SU-DHL-6 (cell line): ENCODE measurements at regions not wholly inside any gene's neighbourhood (a gene's known extent, or its start where the extent isn't known, plus 50 kb on each side); places are given as distances from the start of the nearest gene placed in this dataset.
"Not testable (repeated sequence)": the region's sequence is repeated elsewhere in the genome, so short reads cannot be mapped to it uniquely, and the experiment has no call there.

Experiments used
- H2AFZ ChIP-seq: fragments of 200-600 bp; sonication (generic); 2 replicates; pipeline ENCODE4 v1.6.1; 2014; ENCODE audit warnings: low read depth, mild to moderate bottlenecking, moderate library complexity, mixed read lengths, antibody characterized with exemption, low read length; ENCODE audit not compliant: severe bottlenecking
- H3F3A ChIP-seq: fragments of 200-600 bp; shearing (Covaris generic); 2 replicates; pipeline ENCODE4 v1.6.0; 2016; ENCODE audit warnings: antibody characterized with exemption, mild to moderate bottlenecking; ENCODE audit not compliant: insufficient read depth
- H3K27ac ChIP-seq: fragments of 200-600 bp; sonication (generic); 2 replicates; pipeline ENCODE4 v1.5.1; 2016; ENCODE audit warnings: low read depth, mild to moderate bottlenecking, low read length, moderate library complexity, mixed read lengths
- H3K27me3 ChIP-seq: fragments of 200-600 bp; sonication (generic), shearing (Covaris generic); 2 replicates; pipeline ENCODE4 v1.6.0; 2014; ENCODE audit warnings: mild to moderate bottlenecking, low read length
- H3K36me3 ChIP-seq: fragments of 200-600 bp; sonication (generic); 2 replicates; pipeline ENCODE4 v1.6.1; 2014; ENCODE audit warnings: mild to moderate bottlenecking, low read length, mixed read lengths
- H3K4me2 ChIP-seq: fragments of 300-600, 200-600 bp; shearing (Covaris generic), sonication (generic); 2 replicates; pipeline ENCODE4 v1.6.0; 2014; ENCODE audit warnings: low read length, low read depth, mild to moderate bottlenecking; ENCODE audit not compliant: poor library complexity, severe bottlenecking
- H3K4me3 ChIP-seq: fragments of 200-600 bp; sonication (generic); 2 replicates; pipeline ENCODE4 v1.5.1; 2014; ENCODE audit warnings: antibody characterized with exemption, low read length, mild to moderate bottlenecking, mixed read lengths; ENCODE audit not compliant: insufficient read depth, poor library complexity, severe bottlenecking
- H3K79me2 ChIP-seq: fragments of 200-600 bp; sonication (generic); 2 replicates; pipeline ENCODE4 v1.6.1; 2014; ENCODE audit warnings: mild to moderate bottlenecking, low read length, moderate library complexity; ENCODE audit not compliant: insufficient read depth
- H3K9ac ChIP-seq: fragments of 200-600 bp; sonication (generic); 2 replicates; pipeline ENCODE4 v1.7.0; 2014; ENCODE audit warnings: mild to moderate bottlenecking, low read length
- H3K9me2 ChIP-seq: fragments of 200-600 bp; sonication (generic); replicated peaks from 2 replicates; pipeline ENCODE4 v1.6.1; 2014; ENCODE audit warnings: low read length; ENCODE audit not compliant: insufficient read depth
- H3K9me3 ChIP-seq: fragments of 200-600 bp; sonication (generic); 2 replicates; pipeline ENCODE4 v1.6.1; 2014; ENCODE audit warnings: low read length, mixed read lengths; ENCODE audit not compliant: insufficient read depth
- H4K20me1 ChIP-seq: fragments of 200-600 bp; sonication (generic); 2 replicates; pipeline ENCODE4 v1.6.1; 2014; ENCODE audit warnings: low read depth, mild to moderate bottlenecking, antibody characterized with exemption, low read length, moderate library complexity, mixed read lengths
- EZH2phosphoT487 ChIP-seq: fragments of 200-600 bp; sonication (generic), shearing (Covaris generic); conservative IDR thresholded peaks from 2 replicates; pipeline ENCODE4 v1.6.1; 2018; ENCODE audit warnings: mild to moderate bottlenecking, antibody characterized with exemption, low read length, moderate library complexity, mixed read lengths
- TF ChIP-seq, protein P1 (sequence below): fragments of 200-600 bp; sonication (generic); IDR thresholded peaks from one replicate; pipeline ENCODE4 v1.5.1; 2017; ENCODE audit warnings: antibody characterized with exemption, mild to moderate bottlenecking, low read length, moderate library complexity; ENCODE audit not compliant: insufficient read depth, poor library complexity, severe bottlenecking

DNA sequence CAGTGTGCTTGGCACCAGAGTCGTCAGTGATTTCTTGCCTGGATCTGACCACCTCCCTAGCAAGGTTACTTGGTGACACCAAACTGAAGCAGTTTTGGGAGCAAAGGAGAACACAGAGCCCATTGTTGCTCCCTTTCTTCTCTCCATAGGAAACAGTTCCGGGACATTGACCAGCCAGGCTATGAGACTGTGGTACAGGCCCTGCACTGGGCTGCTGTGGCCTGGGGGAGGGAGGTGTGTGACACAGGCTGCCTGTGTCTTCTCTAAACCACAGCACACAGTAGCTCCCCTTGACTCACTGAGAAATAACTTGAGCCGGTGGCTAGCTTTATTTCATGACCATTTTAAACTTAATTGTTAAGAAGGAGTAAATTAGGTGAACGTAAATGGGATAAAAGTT, 214.8 kb upstream of the UBL3 start:
- H3K4me3 ChIP-seq, result no peak overlapping the region
- no peaks in the 10 kb centered on the region for H3K36me3 ChIP-seq
- no peak overlapping the region for H2AFZ ChIP-seq
- H4K20me1 ChIP-seq, result no peaks in the 10 kb centered on the region
- H3K79me2 ChIP-seq, result no peaks in the 10 kb centered on the region
- no peaks in the 10 kb centered on the region for H3K9me2 ChIP-seq
- no peak overlapping the region for H3K4me2 ChIP-seq
- H3K9me3 ChIP-seq, result no peaks in the 10 kb centered on the region
- H3K9ac ChIP-seq, result no peak overlapping the region
- H3F3A ChIP-seq, result no peaks in the 10 kb centered on the region
- no peak overlapping the region for H3K27ac ChIP-seq
- no peaks in the 10 kb centered on the region for H3K27me3 ChIP-seq
- TF ChIP-seq, protein P1, sequence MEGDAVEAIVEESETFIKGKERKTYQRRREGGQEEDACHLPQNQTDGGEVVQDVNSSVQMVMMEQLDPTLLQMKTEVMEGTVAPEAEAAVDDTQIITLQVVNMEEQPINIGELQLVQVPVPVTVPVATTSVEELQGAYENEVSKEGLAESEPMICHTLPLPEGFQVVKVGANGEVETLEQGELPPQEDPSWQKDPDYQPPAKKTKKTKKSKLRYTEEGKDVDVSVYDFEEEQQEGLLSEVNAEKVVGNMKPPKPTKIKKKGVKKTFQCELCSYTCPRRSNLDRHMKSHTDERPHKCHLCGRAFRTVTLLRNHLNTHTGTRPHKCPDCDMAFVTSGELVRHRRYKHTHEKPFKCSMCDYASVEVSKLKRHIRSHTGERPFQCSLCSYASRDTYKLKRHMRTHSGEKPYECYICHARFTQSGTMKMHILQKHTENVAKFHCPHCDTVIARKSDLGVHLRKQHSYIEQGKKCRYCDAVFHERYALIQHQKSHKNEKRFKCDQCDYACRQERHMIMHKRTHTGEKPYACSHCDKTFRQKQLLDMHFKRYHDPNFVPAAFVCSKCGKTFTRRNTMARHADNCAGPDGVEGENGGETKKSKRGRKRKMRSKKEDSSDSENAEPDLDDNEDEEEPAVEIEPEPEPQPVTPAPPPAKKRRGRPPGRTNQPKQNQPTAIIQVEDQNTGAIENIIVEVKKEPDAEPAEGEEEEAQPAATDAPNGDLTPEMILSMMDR, result no peak
- TF ChIP-seq EZH2phosphoT487, result no peak

DNA sequence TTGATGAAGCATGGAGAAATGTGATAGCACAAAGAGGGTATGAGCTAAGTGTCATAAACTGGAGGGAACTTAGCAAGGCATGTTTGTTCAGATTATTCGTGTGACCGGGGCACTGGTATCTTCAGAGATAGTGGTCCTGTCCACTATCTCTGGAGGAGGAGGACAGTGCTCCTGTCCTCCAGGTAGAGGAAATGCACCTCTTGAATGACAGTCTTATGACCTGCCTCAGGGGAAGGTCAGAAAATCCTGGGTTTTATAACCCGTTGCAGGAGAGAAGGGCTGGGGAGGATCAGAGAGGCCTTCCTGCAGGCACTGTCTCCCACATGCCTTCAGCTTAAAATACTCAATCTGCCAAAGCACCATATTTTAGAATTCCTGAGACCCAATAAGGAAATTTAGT, 213.5 kb upstream of the UBL3 start:
- H2AFZ ChIP-seq, result no peak overlapping the region
- H3F3A ChIP-seq, result no peaks in the 10 kb centered on the region
- peaks cover 6% of the 10 kb centered on the region for H3K9me3 ChIP-seq
- no peaks in the 10 kb centered on the region for H4K20me1 ChIP-seq
- H3K36me3 ChIP-seq, result no peaks in the 10 kb centered on the region
- H3K4me2 ChIP-seq, result no peak overlapping the region
- no peaks in the 10 kb centered on the region for H3K27me3 ChIP-seq
- no peak overlapping the region for H3K4me3 ChIP-seq
- H3K27ac ChIP-seq, result no peak overlapping the region
- H3K9ac ChIP-seq, result no peak overlapping the region
- no peaks in the 10 kb centered on the region for H3K9me2 ChIP-seq
- TF ChIP-seq, protein P1, result no peak
- no peak for TF ChIP-seq EZH2phosphoT487
- H3K79me2 ChIP-seq, result no peaks in the 10 kb centered on the region

DNA sequence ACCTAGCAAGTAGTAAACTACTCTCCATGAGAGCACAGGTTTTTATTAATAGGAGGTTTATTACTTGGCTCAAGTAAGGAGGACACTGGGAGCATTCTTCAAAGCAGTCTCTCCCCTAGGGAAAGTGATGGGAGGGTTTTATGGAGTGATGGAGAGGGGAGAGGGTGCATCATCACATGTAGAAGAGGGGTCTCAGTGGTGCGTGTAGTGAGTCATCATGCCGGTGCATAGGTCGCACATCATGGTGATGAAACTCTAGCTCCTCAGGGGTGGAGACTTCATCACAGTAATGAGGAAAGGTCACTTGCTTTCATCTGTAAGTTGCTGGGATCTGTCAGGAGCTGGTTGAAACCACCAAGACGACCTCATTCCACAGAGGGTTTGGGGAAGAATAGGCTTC, 210.8 kb upstream of the UBL3 start:
- no peak overlapping the region for H3K9ac ChIP-seq
- H3K36me3 ChIP-seq, result no peaks in the 10 kb centered on the region
- no peaks in the 10 kb centered on the region for H3F3A ChIP-seq
- no peaks in the 10 kb centered on the region for H3K79me2 ChIP-seq
- H3K27me3 ChIP-seq, result no peaks in the 10 kb centered on the region
- no peak overlapping the region for H3K4me3 ChIP-seq
- H2AFZ ChIP-seq, result no peak overlapping the region
- H3K4me2 ChIP-seq, result no peak overlapping the region
- peaks cover 20% of the 10 kb centered on the region for H3K9me3 ChIP-seq
- no peaks in the 10 kb centered on the region for H4K20me1 ChIP-seq
- no peak overlapping the region for H3K27ac ChIP-seq
- TF ChIP-seq, protein P1, result no peak
- no peak for TF ChIP-seq EZH2phosphoT487
- H3K9me2 ChIP-seq, result no peaks in the 10 kb centered on the region

DNA sequence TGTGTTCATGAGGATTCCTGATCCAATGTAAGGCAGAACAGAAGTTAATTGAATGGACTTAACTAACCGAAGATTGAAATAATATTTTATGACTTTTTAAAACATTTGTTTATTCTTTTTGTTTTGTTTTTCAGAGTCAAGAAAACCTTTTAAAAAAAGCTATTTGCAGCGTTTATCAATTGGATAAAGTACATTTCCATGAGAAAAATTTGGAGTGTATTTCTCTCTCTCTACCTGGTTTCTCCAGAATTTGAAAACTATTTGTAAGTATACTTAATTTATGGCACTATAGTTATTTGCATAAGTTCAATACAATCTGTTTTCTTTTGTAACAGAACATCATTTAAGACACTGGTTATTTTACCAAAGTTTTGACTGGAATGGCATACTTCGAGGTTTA, 208.0 kb upstream of the UBL3 start:
- H2AFZ ChIP-seq, result no peak overlapping the region
- TF ChIP-seq EZH2phosphoT487, result no peak
- TF ChIP-seq, protein P1, result no peak
- no peaks in the 10 kb centered on the region for H4K20me1 ChIP-seq
- H3K9me2 ChIP-seq, result no peaks in the 10 kb centered on the region
- no peaks in the 10 kb centered on the region for H3K27me3 ChIP-seq
- no peaks in the 10 kb centered on the region for H3F3A ChIP-seq
- H3K9ac ChIP-seq, result no peak overlapping the region
- no peaks in the 10 kb centered on the region for H3K79me2 ChIP-seq
- no peak overlapping the region for H3K4me2 ChIP-seq
- H3K27ac ChIP-seq, result no peak overlapping the region
- peaks cover 20% of the 10 kb centered on the region for H3K9me3 ChIP-seq
- no peak overlapping the region for H3K4me3 ChIP-seq
- H3K36me3 ChIP-seq, result no peaks in the 10 kb centered on the region

DNA sequence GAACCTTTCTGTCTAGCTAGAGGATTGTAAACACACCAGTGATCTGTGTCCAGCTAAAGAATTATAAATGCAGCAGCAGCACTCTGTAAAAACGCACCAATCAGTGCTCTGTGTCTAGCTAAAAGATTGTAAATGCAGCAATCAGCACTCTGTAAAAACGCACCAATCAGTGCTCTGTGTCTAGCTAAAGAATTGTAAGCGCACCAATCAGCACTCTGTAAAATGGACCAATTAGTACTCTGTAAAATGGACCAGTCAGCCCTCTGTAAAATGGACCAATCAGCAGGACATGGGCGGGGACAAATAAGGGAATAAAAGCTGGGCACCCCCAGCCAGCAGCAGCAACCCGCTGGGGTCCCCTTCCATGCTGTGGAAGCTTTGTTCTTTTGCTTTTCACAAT, 204.1 kb upstream of the UBL3 start:
- H3K27ac ChIP-seq, H3K4me3 ChIP-seq, H3K4me2 ChIP-seq, H3K9me2 ChIP-seq, H3F3A ChIP-seq, H3K27me3 ChIP-seq, H2AFZ ChIP-seq, H4K20me1 ChIP-seq, H3K36me3 ChIP-seq, H3K79me2 ChIP-seq, H3K9ac ChIP-seq: not testable (repeated sequence)
- H3K9me3 ChIP-seq, result peaks cover 19% of the 10 kb centered on the region
